PFSK-1 (cell line): ENCODE measurements at regions not wholly inside any gene's neighbourhood (a gene's known extent, or its start where the extent isn't known, plus 50 kb on each side); places are given as distances from the start of the nearest gene placed in this dataset.

Experiments
- POLR2AphosphoS5 ChIP-seq: IDR thresholded peaks from 2 replicates; pipeline ENCODE4 v1.6.1; 2012; ENCODE audit warnings: low read depth, mild to moderate bottlenecking, control low read depth, low read length, moderate library complexity
- TAF1 ChIP-seq: IDR thresholded peaks from 2 replicates; pipeline ENCODE4 v1.6.1; 2012; ENCODE audit warnings: low read length, control low read depth, borderline replicate concordance; ENCODE audit not compliant: insufficient read depth
- TF ChIP-seq, protein P1 (sequence below), 2 experiments: IDR thresholded peaks; 2 replicates each; pipeline versions ENCODE4 v1.6.1 to v1.8.0; 2011 to 2012; ENCODE audit warnings: low read depth in 2 of 2, low read length in 2 of 2, control low read depth in 1 of 2, inconsistent platforms in 1 of 2, mild to moderate bottlenecking in 1 of 2, moderate library complexity in 1 of 2; ENCODE audit not compliant: insufficient read depth in 1 of 2

DNA sequence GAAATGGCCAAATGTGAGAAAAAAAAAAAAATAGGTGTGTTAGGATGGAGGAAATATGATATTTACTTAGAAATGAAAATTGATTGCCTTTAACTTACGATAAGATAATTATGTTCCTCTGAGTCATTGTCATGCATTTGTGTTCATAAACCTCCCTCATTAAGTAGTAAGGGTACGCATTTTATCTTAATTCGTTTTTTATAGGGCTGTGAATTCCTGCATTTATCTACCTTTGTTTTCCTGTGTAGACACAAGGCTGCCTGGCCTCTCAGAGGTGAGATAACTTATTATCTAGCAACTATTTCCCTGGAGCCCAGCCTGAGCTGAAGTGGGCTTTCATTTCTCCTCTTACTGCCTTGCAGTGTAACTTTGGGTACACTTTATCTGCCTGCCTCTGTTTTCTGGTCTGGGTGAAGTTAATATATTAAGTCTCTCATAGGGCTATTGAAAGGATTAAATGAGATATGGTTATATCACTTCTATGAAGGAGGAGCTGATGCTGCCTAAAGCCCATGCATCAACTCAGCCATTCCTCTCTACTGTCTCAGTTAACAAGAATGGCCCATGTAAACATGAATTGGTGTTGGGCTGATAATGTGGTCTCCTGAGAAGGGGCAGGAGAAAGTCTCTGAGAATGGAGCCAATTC is 103.8 kb upstream of the KLF4 start:
- TF ChIP-seq, protein P1, sequence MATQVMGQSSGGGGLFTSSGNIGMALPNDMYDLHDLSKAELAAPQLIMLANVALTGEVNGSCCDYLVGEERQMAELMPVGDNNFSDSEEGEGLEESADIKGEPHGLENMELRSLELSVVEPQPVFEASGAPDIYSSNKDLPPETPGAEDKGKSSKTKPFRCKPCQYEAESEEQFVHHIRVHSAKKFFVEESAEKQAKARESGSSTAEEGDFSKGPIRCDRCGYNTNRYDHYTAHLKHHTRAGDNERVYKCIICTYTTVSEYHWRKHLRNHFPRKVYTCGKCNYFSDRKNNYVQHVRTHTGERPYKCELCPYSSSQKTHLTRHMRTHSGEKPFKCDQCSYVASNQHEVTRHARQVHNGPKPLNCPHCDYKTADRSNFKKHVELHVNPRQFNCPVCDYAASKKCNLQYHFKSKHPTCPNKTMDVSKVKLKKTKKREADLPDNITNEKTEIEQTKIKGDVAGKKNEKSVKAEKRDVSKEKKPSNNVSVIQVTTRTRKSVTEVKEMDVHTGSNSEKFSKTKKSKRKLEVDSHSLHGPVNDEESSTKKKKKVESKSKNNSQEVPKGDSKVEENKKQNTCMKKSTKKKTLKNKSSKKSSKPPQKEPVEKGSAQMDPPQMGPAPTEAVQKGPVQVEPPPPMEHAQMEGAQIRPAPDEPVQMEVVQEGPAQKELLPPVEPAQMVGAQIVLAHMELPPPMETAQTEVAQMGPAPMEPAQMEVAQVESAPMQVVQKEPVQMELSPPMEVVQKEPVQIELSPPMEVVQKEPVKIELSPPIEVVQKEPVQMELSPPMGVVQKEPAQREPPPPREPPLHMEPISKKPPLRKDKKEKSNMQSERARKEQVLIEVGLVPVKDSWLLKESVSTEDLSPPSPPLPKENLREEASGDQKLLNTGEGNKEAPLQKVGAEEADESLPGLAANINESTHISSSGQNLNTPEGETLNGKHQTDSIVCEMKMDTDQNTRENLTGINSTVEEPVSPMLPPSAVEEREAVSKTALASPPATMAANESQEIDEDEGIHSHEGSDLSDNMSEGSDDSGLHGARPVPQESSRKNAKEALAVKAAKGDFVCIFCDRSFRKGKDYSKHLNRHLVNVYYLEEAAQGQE (IDR thresholded peaks at IDR 0.05; ENCODE audit: insufficient read depth in 1 of 2, low read depth in 2 of 2, low read length in 2 of 2): no peak
- no peak for TF ChIP-seq TAF1
- no peak for TF ChIP-seq POLR2AphosphoS5
